ENCODE measurements at regions not wholly inside any gene's neighbourhood (a gene's known extent, or its start where the extent isn't known, plus 50 kb on each side); places are given as distances from the start of the nearest gene placed in this dataset.

DNA sequence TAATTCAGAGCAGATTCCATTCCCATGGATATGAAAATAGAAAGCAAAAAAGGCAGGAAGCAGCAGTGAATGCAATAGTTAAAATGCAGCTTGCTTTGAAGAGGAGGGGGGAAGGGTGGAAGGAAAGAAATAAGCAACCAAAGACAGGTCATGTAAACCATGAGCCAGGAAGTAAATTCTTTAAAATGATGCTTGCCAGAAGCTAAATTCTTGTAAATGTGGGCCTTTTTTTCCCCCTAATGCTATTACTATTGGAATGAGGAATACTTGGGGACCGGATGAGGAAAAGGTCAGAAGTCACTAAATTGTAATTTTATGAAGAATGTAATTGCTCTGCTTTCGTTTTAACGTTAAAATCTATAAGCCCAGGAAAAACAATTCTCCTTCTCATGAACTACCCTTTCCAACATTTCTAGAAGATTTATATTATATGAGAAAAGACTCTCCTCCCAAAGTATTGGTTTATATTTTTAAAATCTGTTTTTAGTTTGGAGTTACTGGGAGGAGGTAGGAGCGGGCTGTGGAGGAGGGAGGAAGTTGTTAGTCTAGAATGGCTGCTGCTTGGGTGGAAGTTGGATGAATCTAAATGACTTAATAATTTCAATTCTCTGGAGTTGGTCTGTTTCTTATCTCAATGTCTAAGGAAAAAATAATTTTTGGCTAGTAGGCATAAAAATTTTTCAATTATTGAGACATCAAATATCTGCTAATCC lies 77.6 kb upstream of the PCDH18 start:
- Histone ChIP-seq H3K4me1 (ENCODE audit: insufficient read depth) (peaks cover 19% of the 10 kb centered on the region), H3K4me3 (no peak overlapping the region), H3F3A (replicated peaks; ENCODE audit: low read depth) (no peaks in the 10 kb centered on the region), H3K79me2 (replicated peaks; ENCODE audit: insufficient read depth) (no peaks in the 10 kb centered on the region), H3K27ac (ENCODE audit: low read depth) (peak overlapping the region; percentile 76), H3K27me3 (ENCODE audit: insufficient read depth) (no peaks in the 10 kb centered on the region), H3K4me2 (peak overlapping the region; percentile 16; the same call in 1 of the 2 replicates), H4K20me1 (replicated peaks; ENCODE audit: insufficient read depth) (no peaks in the 10 kb centered on the region), H2AFZ (no peak overlapping the region), H3K9me2 (ENCODE audit: insufficient read depth) (no peaks in the 10 kb centered on the region), H3K36me3 (ENCODE audit: insufficient read depth) (no peaks in the 10 kb centered on the region)
- Mint-ChIP-seq H3K27ac (no peak overlapping the region), H3K9me3 (no peaks in the 10 kb centered on the region; the same call in 1 of the 3 replicates), H3K4me3 (no peak overlapping the region), H3K36me3 (ENCODE audit: low read depth) (peaks cover 15% of the 10 kb centered on the region), H3K4me1 (peaks cover 28% of the 10 kb centered on the region), H3K27me3 (ENCODE audit: insufficient read depth, low read depth, poor library complexity) (peaks cover 3% of the 10 kb centered on the region)
- ATAC-seq (no peak), DNase-seq (ENCODE audit: low spot score) (peak; percentile 34)
- peak; percentile 75 for TF ChIP-seq NANOG (IDR thresholded peaks at IDR 0.05; ENCODE audit: borderline replicate concordance)
- TF ChIP-seq, protein P1, sequence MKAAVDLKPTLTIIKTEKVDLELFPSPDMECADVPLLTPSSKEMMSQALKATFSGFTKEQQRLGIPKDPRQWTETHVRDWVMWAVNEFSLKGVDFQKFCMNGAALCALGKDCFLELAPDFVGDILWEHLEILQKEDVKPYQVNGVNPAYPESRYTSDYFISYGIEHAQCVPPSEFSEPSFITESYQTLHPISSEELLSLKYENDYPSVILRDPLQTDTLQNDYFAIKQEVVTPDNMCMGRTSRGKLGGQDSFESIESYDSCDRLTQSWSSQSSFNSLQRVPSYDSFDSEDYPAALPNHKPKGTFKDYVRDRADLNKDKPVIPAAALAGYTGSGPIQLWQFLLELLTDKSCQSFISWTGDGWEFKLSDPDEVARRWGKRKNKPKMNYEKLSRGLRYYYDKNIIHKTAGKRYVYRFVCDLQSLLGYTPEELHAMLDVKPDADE (IDR thresholded peaks at IDR 0.05), result peak; percentile 67
- TF ChIP-seq STAT1 (IDR thresholded peaks at IDR 0.05; ENCODE audit: unreplicated experiment), result no peak

DNA sequence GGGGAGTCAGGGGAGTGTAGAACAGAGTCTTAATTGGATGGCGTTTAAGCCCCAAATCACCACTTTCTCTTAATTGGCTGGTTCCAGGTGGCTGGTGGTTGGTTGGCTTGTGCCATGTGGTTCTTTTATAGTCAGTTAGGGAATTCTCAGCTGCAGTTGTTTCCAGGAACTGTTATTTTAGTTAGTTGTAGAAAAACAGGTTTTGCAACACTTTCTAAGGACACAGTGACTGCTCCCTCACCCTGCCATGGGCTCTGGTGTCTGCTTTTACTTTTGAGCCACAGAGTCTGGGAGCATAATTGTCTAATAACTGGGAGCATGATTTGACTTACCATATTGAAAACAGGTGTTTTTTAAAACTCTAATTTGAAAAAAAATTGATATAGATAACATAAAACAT lies 75.8 kb upstream of the PCDH18 start:
- H3K36me3 ChIP-seq (ENCODE audit: insufficient read depth), result no peaks in the 10 kb centered on the region
- no peaks in the 10 kb centered on the region for H4K20me1 ChIP-seq (replicated peaks; ENCODE audit: insufficient read depth)
- peaks cover under 1% of the 10 kb centered on the region for H3K27me3 Mint-ChIP-seq (ENCODE audit: insufficient read depth, low read depth, poor library complexity)
- H3K9me2 ChIP-seq (ENCODE audit: insufficient read depth), result no peaks in the 10 kb centered on the region
- no peak overlapping the region for H3K27ac Mint-ChIP-seq
- peaks cover 25% of the 10 kb centered on the region for H3K4me1 ChIP-seq (ENCODE audit: insufficient read depth)
- no peak overlapping the region for H2AFZ ChIP-seq
- DNase-seq (ENCODE audit: low spot score) (peak; percentile 34), ATAC-seq (no peak)
- peaks cover 35% of the 10 kb centered on the region for H3K4me1 Mint-ChIP-seq
- H3K36me3 Mint-ChIP-seq (ENCODE audit: low read depth), result peaks cover 16% of the 10 kb centered on the region
- H3F3A ChIP-seq (replicated peaks; ENCODE audit: low read depth), result no peaks in the 10 kb centered on the region
- H3K27ac ChIP-seq (ENCODE audit: low read depth), result no peak overlapping the region
- H3K79me2 ChIP-seq (replicated peaks; ENCODE audit: insufficient read depth), result no peaks in the 10 kb centered on the region
- no peak overlapping the region for H3K4me2 ChIP-seq
- H3K4me3 Mint-ChIP-seq, result no peak overlapping the region
- no peak overlapping the region for H3K4me3 ChIP-seq
- no peaks in the 10 kb centered on the region; the same call in 1 of the 3 replicates for H3K9me3 Mint-ChIP-seq
- H3K27me3 ChIP-seq (ENCODE audit: insufficient read depth), result no peaks in the 10 kb centered on the region
- no peak for TF ChIP-seq EZH2 (IDR thresholded peaks at IDR 0.05; ENCODE audit: low read depth, unreplicated experiment)
- TF ChIP-seq, protein P2, sequence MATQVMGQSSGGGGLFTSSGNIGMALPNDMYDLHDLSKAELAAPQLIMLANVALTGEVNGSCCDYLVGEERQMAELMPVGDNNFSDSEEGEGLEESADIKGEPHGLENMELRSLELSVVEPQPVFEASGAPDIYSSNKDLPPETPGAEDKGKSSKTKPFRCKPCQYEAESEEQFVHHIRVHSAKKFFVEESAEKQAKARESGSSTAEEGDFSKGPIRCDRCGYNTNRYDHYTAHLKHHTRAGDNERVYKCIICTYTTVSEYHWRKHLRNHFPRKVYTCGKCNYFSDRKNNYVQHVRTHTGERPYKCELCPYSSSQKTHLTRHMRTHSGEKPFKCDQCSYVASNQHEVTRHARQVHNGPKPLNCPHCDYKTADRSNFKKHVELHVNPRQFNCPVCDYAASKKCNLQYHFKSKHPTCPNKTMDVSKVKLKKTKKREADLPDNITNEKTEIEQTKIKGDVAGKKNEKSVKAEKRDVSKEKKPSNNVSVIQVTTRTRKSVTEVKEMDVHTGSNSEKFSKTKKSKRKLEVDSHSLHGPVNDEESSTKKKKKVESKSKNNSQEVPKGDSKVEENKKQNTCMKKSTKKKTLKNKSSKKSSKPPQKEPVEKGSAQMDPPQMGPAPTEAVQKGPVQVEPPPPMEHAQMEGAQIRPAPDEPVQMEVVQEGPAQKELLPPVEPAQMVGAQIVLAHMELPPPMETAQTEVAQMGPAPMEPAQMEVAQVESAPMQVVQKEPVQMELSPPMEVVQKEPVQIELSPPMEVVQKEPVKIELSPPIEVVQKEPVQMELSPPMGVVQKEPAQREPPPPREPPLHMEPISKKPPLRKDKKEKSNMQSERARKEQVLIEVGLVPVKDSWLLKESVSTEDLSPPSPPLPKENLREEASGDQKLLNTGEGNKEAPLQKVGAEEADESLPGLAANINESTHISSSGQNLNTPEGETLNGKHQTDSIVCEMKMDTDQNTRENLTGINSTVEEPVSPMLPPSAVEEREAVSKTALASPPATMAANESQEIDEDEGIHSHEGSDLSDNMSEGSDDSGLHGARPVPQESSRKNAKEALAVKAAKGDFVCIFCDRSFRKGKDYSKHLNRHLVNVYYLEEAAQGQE (IDR thresholded peaks at IDR 0.05; ENCODE audit: unreplicated experiment), result no peak
- TF ChIP-seq, protein P3, sequence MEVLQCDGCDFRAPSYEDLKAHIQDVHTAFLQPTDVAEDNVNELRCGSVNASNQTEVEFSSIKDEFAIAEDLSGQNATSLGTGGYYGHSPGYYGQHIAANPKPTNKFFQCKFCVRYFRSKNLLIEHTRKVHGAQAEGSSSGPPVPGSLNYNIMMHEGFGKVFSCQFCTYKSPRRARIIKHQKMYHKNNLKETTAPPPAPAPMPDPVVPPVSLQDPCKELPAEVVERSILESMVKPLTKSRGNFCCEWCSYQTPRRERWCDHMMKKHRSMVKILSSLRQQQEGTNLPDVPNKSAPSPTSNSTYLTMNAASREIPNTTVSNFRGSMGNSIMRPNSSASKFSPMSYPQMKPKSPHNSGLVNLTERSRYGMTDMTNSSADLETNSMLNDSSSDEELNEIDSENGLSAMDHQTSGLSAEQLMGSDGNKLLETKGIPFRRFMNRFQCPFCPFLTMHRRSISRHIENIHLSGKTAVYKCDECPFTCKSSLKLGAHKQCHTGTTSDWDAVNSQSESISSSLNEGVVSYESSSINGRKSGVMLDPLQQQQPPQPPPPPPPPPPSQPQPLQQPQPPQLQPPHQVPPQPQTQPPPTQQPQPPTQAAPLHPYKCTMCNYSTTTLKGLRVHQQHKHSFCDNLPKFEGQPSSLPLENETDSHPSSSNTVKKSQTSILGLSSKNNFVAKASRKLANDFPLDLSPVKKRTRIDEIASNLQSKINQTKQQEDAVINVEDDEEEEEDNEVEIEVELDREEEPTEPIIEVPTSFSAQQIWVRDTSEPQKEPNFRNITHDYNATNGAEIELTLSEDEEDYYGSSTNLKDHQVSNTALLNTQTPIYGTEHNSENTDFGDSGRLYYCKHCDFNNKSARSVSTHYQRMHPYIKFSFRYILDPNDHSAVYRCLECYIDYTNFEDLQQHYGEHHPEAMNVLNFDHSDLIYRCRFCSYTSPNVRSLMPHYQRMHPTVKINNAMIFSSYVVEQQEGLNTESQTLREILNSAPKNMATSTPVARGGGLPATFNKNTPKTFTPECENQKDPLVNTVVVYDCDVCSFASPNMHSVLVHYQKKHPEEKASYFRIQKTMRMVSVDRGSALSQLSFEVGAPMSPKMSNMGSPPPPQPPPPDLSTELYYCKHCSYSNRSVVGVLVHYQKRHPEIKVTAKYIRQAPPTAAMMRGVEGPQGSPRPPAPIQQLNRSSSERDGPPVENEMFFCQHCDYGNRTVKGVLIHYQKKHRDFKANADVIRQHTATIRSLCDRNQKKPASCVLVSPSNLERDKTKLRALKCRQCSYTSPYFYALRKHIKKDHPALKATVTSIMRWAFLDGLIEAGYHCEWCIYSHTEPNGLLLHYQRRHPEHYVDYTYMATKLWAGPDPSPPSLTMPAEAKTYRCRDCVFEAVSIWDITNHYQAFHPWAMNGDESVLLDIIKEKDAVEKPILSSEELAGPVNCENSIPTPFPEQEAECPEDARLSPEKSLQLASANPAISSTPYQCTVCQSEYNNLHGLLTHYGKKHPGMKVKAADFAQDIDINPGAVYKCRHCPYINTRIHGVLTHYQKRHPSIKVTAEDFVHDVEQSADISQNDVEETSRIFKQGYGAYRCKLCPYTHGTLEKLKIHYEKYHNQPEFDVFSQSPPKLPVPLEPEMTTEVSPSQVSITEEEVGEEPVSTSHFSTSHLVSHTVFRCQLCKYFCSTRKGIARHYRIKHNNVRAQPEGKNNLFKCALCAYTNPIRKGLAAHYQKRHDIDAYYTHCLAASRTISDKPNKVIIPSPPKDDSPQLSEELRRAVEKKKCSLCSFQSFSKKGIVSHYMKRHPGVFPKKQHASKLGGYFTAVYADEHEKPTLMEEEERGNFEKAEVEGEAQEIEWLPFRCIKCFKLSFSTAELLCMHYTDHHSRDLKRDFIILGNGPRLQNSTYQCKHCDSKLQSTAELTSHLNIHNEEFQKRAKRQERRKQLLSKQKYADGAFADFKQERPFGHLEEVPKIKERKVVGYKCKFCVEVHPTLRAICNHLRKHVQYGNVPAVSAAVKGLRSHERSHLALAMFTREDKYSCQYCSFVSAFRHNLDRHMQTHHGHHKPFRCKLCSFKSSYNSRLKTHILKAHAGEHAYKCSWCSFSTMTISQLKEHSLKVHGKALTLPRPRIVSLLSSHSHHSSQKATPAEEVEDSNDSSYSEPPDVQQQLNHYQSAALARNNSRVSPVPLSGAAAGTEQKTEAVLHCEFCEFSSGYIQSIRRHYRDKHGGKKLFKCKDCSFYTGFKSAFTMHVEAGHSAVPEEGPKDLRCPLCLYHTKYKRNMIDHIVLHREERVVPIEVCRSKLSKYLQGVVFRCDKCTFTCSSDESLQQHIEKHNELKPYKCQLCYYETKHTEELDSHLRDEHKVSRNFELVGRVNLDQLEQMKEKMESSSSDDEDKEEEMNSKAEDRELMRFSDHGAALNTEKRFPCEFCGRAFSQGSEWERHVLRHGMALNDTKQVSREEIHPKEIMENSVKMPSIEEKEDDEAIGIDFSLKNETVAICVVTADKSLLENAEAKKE (CRISPR knock-in tag; IDR thresholded peaks at IDR 0.05), result no peak
- no peak for TF ChIP-seq JUNB (IDR thresholded peaks at IDR 0.05; ENCODE audit: unreplicated experiment)
- TF ChIP-seq NANOG (IDR thresholded peaks at IDR 0.05; ENCODE audit: borderline replicate concordance), result no peak
- TF ChIP-seq, protein P4, sequence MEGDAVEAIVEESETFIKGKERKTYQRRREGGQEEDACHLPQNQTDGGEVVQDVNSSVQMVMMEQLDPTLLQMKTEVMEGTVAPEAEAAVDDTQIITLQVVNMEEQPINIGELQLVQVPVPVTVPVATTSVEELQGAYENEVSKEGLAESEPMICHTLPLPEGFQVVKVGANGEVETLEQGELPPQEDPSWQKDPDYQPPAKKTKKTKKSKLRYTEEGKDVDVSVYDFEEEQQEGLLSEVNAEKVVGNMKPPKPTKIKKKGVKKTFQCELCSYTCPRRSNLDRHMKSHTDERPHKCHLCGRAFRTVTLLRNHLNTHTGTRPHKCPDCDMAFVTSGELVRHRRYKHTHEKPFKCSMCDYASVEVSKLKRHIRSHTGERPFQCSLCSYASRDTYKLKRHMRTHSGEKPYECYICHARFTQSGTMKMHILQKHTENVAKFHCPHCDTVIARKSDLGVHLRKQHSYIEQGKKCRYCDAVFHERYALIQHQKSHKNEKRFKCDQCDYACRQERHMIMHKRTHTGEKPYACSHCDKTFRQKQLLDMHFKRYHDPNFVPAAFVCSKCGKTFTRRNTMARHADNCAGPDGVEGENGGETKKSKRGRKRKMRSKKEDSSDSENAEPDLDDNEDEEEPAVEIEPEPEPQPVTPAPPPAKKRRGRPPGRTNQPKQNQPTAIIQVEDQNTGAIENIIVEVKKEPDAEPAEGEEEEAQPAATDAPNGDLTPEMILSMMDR (conservative IDR thresholded peaks at IDR 0.05; ENCODE audit: low read depth in 2 of 2), result no peak
